MM.1S (cell line): ENCODE measurements at regions not wholly inside any gene's neighbourhood (a gene's known extent, or its start where the extent isn't known, plus 50 kb on each side); places are given as distances from the start of the nearest gene placed in this dataset.
A peak's percentile ranks its signal among the peaks of the same experiment; 100 is the strongest.

Source experiments
- DNase-seq: peaks from one replicate; pipeline ENCODE4 v3.0.0-alpha.2; 2015
- H2AFZ ChIP-seq: fragments of 300-600 bp; sonication (generic); 2 replicates; pipeline ENCODE4 v1.6.0; 2016; ENCODE audit warnings: antibody characterized with exemption, low read length
- H3F3A ChIP-seq: fragments of 300-600 bp; sonication (generic); 2 replicates; pipeline ENCODE4 v1.6.1; 2016; ENCODE audit warnings: mild to moderate bottlenecking, antibody characterized with exemption, low read length, moderate library complexity, mixed read lengths; ENCODE audit not compliant: insufficient read depth
- H3K27ac ChIP-seq: fragments of 300-600 bp; sonication (generic); 2 replicates; pipeline ENCODE4 v1.5.1; 2016; ENCODE audit warnings: mild to moderate bottlenecking, low read length
- H3K27me3 ChIP-seq: fragments of 300-600 bp; sonication (generic); replicated peaks from 2 replicates; pipeline ENCODE4 v1.6.0; 2016; ENCODE audit warnings: low read length; ENCODE audit not compliant: insufficient read depth
- H3K36me3 ChIP-seq: fragments of 300-600 bp; sonication (generic); replicated peaks from 2 replicates; pipeline ENCODE4 v1.6.1; 2016; ENCODE audit warnings: mild to moderate bottlenecking, low read length, mixed read lengths; ENCODE audit not compliant: insufficient read depth
- H3K4me1 ChIP-seq: fragments of 300-600 bp; sonication (generic); 2 replicates; pipeline ENCODE4 v1.6.1; 2016; ENCODE audit warnings: low read length, mixed read lengths
- H3K4me2 ChIP-seq: fragments of 300-600 bp; sonication (generic); 2 replicates; pipeline ENCODE4 v1.6.0; 2016; ENCODE audit warnings: low read depth, low read length
- H3K4me3 ChIP-seq: fragments of 300-600 bp; sonication (generic); 2 replicates; pipeline ENCODE4 v1.5.1; 2016; ENCODE audit warnings: low read length, mixed read lengths
- H3K79me2 ChIP-seq: fragments of 300-600 bp; sonication (generic); 2 replicates; pipeline ENCODE4 v1.6.1; 2016; ENCODE audit warnings: mixed run types, low read length, mixed read lengths
- H3K9ac ChIP-seq: fragments of 300-600 bp; sonication (generic); 2 replicates; pipeline ENCODE4 v1.6.1; 2016; ENCODE audit warnings: low read length, mixed read lengths
- H3K9me2 ChIP-seq: fragments of 300-600 bp; sonication (generic); replicated peaks from 2 replicates; pipeline ENCODE4 v1.6.1; 2016; ENCODE audit warnings: mild to moderate bottlenecking, low read length, mixed read lengths; ENCODE audit not compliant: insufficient read depth
- H3K9me3 ChIP-seq: fragments of 300-600 bp; sonication (generic); replicated peaks from 2 replicates; pipeline ENCODE4 v1.6.1; 2016; ENCODE audit warnings: mild to moderate bottlenecking, low read length, mixed read lengths; ENCODE audit not compliant: insufficient read depth
- H4K20me1 ChIP-seq: fragments of 300-600 bp; sonication (generic); 2 replicates; pipeline ENCODE4 v1.6.1; 2016; ENCODE audit warnings: mild to moderate bottlenecking, low read length, moderate library complexity, mixed read lengths; ENCODE audit not compliant: insufficient read depth
- EZH2 ChIP-seq: fragments of 300-600 bp; sonication (generic); optimal IDR thresholded peaks from 2 replicates; pipeline ENCODE3; 2017; ENCODE audit warnings: low read depth, mild to moderate bottlenecking, antibody characterized with exemption, low read length, mixed read lengths
- EZH2phosphoT487 ChIP-seq: fragments of 300-600 bp; sonication (generic); IDR thresholded peaks from 2 replicates; pipeline ENCODE4 v1.6.1; 2018; ENCODE audit warnings: antibody characterized with exemption, low read length
- TF ChIP-seq, protein P1 (sequence below): fragments of 300-600 bp; sonication (generic); IDR thresholded peaks from 2 replicates; pipeline ENCODE4 v1.5.1; 2016; ENCODE audit warnings: antibody characterized with exemption, low read length, mixed read lengths

DNA sequence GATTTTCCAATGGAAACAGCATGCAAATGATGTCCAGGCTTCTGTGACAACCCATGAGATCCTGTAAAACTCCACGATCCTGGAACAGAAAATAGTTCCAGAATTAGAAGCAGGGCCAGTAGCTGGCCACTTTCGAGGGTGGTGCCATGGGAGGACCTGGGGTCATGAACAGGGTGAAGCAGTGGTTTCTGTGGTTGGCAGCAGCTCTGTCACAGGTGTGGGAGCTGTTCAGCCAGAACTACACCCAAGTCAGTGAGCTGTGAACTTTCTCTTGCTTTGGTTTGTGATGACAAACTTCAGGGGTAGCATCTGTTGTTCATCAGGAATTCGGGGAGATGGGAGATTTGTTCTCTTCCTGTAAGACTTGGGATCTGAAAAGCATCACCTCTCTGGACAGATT, 314.4 kb upstream of the NT5C1B start:
- TF ChIP-seq EZH2, result no peak
- TF ChIP-seq, protein P1, sequence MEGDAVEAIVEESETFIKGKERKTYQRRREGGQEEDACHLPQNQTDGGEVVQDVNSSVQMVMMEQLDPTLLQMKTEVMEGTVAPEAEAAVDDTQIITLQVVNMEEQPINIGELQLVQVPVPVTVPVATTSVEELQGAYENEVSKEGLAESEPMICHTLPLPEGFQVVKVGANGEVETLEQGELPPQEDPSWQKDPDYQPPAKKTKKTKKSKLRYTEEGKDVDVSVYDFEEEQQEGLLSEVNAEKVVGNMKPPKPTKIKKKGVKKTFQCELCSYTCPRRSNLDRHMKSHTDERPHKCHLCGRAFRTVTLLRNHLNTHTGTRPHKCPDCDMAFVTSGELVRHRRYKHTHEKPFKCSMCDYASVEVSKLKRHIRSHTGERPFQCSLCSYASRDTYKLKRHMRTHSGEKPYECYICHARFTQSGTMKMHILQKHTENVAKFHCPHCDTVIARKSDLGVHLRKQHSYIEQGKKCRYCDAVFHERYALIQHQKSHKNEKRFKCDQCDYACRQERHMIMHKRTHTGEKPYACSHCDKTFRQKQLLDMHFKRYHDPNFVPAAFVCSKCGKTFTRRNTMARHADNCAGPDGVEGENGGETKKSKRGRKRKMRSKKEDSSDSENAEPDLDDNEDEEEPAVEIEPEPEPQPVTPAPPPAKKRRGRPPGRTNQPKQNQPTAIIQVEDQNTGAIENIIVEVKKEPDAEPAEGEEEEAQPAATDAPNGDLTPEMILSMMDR, result no peak
- TF ChIP-seq EZH2phosphoT487, result no peak
- Histone ChIP-seq H3K9me2 (no peaks in the 10 kb centered on the region), H3K9ac (no peak overlapping the region), H3K79me2 (no peaks in the 10 kb centered on the region), H3K4me2 (peak overlapping the region; percentile 25; the same call in 1 of the 2 replicates), H3K36me3 (no peaks in the 10 kb centered on the region), H3K4me3 (no peak overlapping the region), H4K20me1 (no peaks in the 10 kb centered on the region), H3K27me3 (peaks cover 8% of the 10 kb centered on the region; the same call in 1 of the 2 replicates), H3K4me1 (peaks cover 10% of the 10 kb centered on the region), H3F3A (no peaks in the 10 kb centered on the region), H3K9me3 (no peaks in the 10 kb centered on the region), H3K27ac (no peak overlapping the region), H2AFZ (no peak overlapping the region)
- peak; percentile 77 for DNase-seq

DNA sequence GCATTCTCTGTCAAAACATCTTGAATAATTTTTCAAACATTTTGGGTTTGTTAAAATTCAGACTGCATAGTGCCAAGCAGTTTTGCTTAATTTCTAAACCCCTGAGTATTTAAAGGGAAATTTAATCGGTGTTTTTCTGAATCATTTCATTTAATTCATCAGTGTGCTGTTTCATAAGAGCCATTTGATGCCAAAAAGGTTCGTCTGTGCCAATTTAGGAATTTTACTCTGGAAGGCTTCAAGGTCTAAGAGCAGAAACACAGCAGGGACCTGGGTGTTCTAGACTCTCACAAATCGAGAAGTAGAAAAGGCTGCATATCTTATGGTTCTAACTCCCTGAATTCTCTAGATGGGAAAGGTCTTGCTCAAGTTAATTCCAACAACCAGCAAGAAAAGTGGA, 311.9 kb upstream of the NT5C1B start:
- Histone ChIP-seq H3K36me3 (no peaks in the 10 kb centered on the region), H3K4me2 (no peak overlapping the region), H3K4me1 (peaks cover 10% of the 10 kb centered on the region), H4K20me1 (no peaks in the 10 kb centered on the region), H3K9me3 (no peaks in the 10 kb centered on the region), H3K27ac (no peak overlapping the region), H3K79me2 (no peaks in the 10 kb centered on the region), H3K27me3 (peaks cover 8% of the 10 kb centered on the region; the same call in 1 of the 2 replicates), H3F3A (no peaks in the 10 kb centered on the region), H3K4me3 (no peak overlapping the region), H2AFZ (no peak overlapping the region), H3K9me2 (no peaks in the 10 kb centered on the region), H3K9ac (no peak overlapping the region)
- TF ChIP-seq EZH2, result no peak
- no peak for TF ChIP-seq EZH2phosphoT487
- TF ChIP-seq, protein P1, result no peak
- DNase-seq, result no peak

DNA sequence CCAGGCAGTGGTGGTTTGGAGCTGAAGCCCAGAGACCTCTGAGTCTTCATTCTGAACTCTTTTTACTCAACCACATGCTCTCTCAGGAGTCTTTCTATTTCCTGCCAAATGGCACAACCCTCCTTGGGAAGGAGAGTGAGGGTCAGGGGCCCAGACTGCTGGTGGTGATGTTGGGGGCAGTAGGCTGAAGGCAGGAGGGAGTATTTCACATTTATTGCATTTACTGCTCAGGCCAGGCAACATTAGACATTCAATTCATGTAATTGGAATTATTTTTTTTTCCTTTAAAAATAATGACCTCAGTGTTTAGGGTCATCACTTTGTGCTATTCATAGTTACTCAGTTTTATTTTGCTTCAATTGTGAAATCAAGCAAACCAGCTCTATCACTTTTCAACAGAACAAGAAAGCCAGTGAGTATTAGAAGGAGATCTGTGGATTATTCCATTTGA, 311.3 kb upstream of the NT5C1B start:
- Histone ChIP-seq H3K4me3 (no peak overlapping the region), H3K36me3 (no peaks in the 10 kb centered on the region), H3K9me3 (no peaks in the 10 kb centered on the region), H3F3A (no peaks in the 10 kb centered on the region), H4K20me1 (no peaks in the 10 kb centered on the region), H3K27me3 (peaks cover 8% of the 10 kb centered on the region; the same call in 1 of the 2 replicates), H3K4me2 (no peak overlapping the region), H3K27ac (no peak overlapping the region), H3K9me2 (no peaks in the 10 kb centered on the region), H3K4me1 (peaks cover 10% of the 10 kb centered on the region), H3K79me2 (no peaks in the 10 kb centered on the region), H2AFZ (no peak overlapping the region), H3K9ac (no peak overlapping the region)
- no peak for TF ChIP-seq EZH2phosphoT487
- TF ChIP-seq, protein P1, result no peak
- TF ChIP-seq EZH2, result no peak
- DNase-seq, result no peak
